ENCODE measurements at regions not wholly inside any gene's neighbourhood (a gene's known extent, or its start where the extent isn't known, plus 50 kb on each side); places are given as distances from the start of the nearest gene placed in this dataset.

DNA sequence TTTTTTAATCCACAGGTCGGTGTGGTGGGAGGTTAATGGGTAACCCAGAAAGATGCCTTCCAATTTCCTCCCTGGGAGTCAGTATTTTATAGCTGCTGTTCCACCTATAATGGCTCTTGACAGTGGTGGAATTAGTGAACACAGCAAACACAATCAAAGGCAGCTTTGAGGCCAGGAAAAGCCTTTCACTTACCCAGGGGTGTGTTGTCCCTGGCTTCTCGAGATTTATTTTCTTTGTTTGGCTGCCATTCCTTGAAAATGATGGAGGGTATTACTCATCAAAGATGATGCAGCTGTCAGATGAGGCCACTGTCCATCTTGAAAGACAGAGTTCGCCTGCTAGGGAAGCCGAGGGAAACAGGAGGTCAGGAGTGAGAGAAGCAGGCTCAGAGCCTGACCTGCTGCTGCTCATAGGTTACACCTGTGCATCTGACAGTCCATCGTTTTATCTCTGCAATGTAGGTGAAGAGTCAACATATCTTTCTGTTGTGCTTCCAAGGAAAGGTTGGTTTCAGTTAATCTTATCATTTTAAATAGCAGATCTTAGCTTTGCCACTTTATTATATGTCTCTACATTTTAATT lies 221.6 kb downstream of the XPNPEP1 start:
- Histone ChIP-seq H3K4me1 (ENCODE audit: insufficient read depth, low read length) (no peaks in the 10 kb centered on the region), H3K9me3 (ENCODE audit: low read length) (no peaks in the 10 kb centered on the region), H3K79me2 (ENCODE audit: low read length) (no peaks in the 10 kb centered on the region), H3K4me3 (ENCODE audit: low read length) (no peak overlapping the region), H3K27ac (ENCODE audit: low read length) (no peak overlapping the region), H3K4me2 (ENCODE audit: low read length) (no peak overlapping the region), H3K36me3 (ENCODE audit: low read depth, low read length) (no peaks in the 10 kb centered on the region), H2AFZ (ENCODE audit: low read length) (no peak overlapping the region), H4K20me1 (ENCODE audit: low read length) (no peaks in the 10 kb centered on the region), H3K9ac (ENCODE audit: low read length) (no peak overlapping the region), H3K27me3 (ENCODE audit: low read length) (no peaks in the 10 kb centered on the region), H3F3A (ENCODE audit: low read length, unreplicated experiment) (no peaks in the 10 kb centered on the region), H3K9me2 (replicated peaks; ENCODE audit: low read length) (no peaks in the 10 kb centered on the region)
- TF ChIP-seq, protein P1, sequence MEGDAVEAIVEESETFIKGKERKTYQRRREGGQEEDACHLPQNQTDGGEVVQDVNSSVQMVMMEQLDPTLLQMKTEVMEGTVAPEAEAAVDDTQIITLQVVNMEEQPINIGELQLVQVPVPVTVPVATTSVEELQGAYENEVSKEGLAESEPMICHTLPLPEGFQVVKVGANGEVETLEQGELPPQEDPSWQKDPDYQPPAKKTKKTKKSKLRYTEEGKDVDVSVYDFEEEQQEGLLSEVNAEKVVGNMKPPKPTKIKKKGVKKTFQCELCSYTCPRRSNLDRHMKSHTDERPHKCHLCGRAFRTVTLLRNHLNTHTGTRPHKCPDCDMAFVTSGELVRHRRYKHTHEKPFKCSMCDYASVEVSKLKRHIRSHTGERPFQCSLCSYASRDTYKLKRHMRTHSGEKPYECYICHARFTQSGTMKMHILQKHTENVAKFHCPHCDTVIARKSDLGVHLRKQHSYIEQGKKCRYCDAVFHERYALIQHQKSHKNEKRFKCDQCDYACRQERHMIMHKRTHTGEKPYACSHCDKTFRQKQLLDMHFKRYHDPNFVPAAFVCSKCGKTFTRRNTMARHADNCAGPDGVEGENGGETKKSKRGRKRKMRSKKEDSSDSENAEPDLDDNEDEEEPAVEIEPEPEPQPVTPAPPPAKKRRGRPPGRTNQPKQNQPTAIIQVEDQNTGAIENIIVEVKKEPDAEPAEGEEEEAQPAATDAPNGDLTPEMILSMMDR (conservative IDR thresholded peaks at IDR 0.05; ENCODE audit: low read depth, low read length): no peak
- TF ChIP-seq EZH2 (IDR thresholded peaks at IDR 0.05; ENCODE audit: low read length, unreplicated experiment) (no peak), EZH2phosphoT487 (IDR thresholded peaks at IDR 0.05; ENCODE audit: borderline replicate concordance, low read length) (no peak)
- CTCF ChIA-PET: no interaction called here
- no TSS peak for BruUV-seq (replicated peaks)
- peak; percentile 5 for DNase-seq
- POLR2A ChIA-PET (ENCODE audit: unreplicated experiment): no interaction called here
- intact Hi-C loops (cut with micrococcal nuclease): no loop called here
- no peak for ATAC-seq

DNA sequence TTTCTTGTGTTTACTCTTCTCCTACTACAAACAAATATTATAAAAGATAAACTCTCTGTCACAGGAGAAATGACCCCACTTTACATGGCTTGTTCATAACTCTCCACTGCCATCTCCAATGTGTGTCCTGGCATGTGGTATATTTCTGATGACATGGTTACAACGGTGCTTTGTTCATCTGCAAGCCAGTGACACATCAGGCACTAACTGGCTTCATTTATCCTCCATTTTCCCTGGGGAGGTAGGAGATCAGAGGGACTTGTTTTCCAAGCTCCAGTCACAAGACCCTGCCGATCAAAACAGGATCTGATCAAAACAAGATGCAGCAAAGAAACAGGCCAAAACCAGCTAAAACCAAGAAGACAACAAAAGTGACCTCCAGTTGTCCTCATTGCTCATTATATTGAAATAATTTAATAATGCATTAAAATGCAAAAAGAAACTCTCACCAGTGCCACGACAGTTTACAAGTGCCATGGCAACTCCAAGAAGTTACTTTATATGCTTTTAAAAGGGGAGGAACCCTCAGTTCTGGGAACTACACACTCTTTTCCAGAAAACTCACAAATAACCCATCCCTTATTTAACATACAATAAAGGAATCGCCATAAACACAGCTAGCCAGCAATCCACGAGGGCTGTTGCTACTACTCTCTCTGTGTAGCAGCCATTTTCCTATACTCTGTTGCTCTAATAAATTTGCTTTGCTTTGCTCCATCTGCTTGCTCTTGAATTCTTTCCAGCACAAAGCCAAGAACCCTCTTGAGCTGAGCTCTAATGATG lies 224.2 kb downstream of the XPNPEP1 start:
- no peaks in the 10 kb centered on the region for H3F3A ChIP-seq (ENCODE audit: low read length, unreplicated experiment)
- no peaks in the 10 kb centered on the region for H3K9me3 ChIP-seq (ENCODE audit: low read length)
- H4K20me1 ChIP-seq (ENCODE audit: low read length): no peaks in the 10 kb centered on the region
- H2AFZ ChIP-seq (ENCODE audit: low read length): no peak overlapping the region
- CTCF ChIA-PET: no interaction called here
- intact Hi-C loops (cut with micrococcal nuclease): no loop called here
- TF ChIP-seq, protein P1 (conservative IDR thresholded peaks at IDR 0.05; ENCODE audit: low read depth, low read length): no peak
- no peak for TF ChIP-seq EZH2 (IDR thresholded peaks at IDR 0.05; ENCODE audit: low read length, unreplicated experiment)
- no peak for TF ChIP-seq EZH2phosphoT487 (IDR thresholded peaks at IDR 0.05; ENCODE audit: borderline replicate concordance, low read length)
- DNase-seq (no peak), ATAC-seq (no peak)
- POLR2A ChIA-PET (ENCODE audit: unreplicated experiment): no interaction called here
- no peaks in the 10 kb centered on the region for H3K9me2 ChIP-seq (replicated peaks; ENCODE audit: low read length)
- H3K9ac ChIP-seq (ENCODE audit: low read length): no peak overlapping the region
- H3K27ac ChIP-seq (ENCODE audit: low read length): no peak overlapping the region
- H3K4me1 ChIP-seq (ENCODE audit: insufficient read depth, low read length): no peaks in the 10 kb centered on the region
- no peaks in the 10 kb centered on the region for H3K36me3 ChIP-seq (ENCODE audit: low read depth, low read length)
- no TSS peak for BruUV-seq (replicated peaks)
- H3K79me2 ChIP-seq (ENCODE audit: low read length): no peaks in the 10 kb centered on the region
- no peak overlapping the region for H3K4me2 ChIP-seq (ENCODE audit: low read length)
- no peaks in the 10 kb centered on the region for H3K27me3 ChIP-seq (ENCODE audit: low read length)
- no peak overlapping the region for H3K4me3 ChIP-seq (ENCODE audit: low read length)

DNA sequence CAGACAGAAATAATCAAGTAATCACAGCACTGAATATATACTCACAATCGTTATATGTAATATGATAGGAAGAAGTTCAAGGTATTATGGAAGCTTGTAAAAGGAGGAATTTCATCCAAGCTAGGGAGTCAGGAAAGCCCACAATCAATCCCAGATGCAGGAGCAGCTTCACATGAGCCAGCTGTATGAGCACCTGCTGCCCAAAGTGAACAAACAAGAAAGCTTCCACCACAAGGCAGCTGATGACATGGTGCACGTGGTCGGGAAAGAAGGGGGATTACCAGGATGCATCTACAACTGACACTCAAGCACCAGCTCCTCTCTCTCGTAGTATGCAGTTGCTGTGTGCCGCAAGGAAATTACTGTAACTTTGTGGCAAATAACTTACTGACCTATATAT lies 225.2 kb downstream of the XPNPEP1 start:
- Histone ChIP-seq H2AFZ (ENCODE audit: low read length) (no peak overlapping the region), H3K79me2 (ENCODE audit: low read length) (no peaks in the 10 kb centered on the region), H3K9me2 (replicated peaks; ENCODE audit: low read length) (no peaks in the 10 kb centered on the region), H3F3A (ENCODE audit: low read length, unreplicated experiment) (no peaks in the 10 kb centered on the region), H4K20me1 (ENCODE audit: low read length) (no peaks in the 10 kb centered on the region), H3K36me3 (ENCODE audit: low read depth, low read length) (no peaks in the 10 kb centered on the region), H3K4me1 (ENCODE audit: insufficient read depth, low read length) (no peaks in the 10 kb centered on the region), H3K9me3 (ENCODE audit: low read length) (no peaks in the 10 kb centered on the region), H3K27ac (ENCODE audit: low read length) (no peak overlapping the region), H3K9ac (ENCODE audit: low read length) (no peak overlapping the region), H3K4me2 (ENCODE audit: low read length) (no peak overlapping the region), H3K27me3 (ENCODE audit: low read length) (no peaks in the 10 kb centered on the region), H3K4me3 (ENCODE audit: low read length) (no peak overlapping the region)
- ATAC-seq: no peak
- ChIA-PET POLR2A (ENCODE audit: unreplicated experiment) (no interaction called here), CTCF (no interaction called here)
- DNase-seq: no peak
- no peak for TF ChIP-seq EZH2phosphoT487 (IDR thresholded peaks at IDR 0.05; ENCODE audit: borderline replicate concordance, low read length)
- TF ChIP-seq, protein P1 (conservative IDR thresholded peaks at IDR 0.05; ENCODE audit: low read depth, low read length): no peak
- no peak for TF ChIP-seq EZH2 (IDR thresholded peaks at IDR 0.05; ENCODE audit: low read length, unreplicated experiment)
- BruUV-seq (replicated peaks): no TSS peak
- intact Hi-C loops (cut with micrococcal nuclease): no loop called here
